PC-9 (cell line): ENCODE measurements at regions not wholly inside any gene's neighbourhood (a gene's known extent, or its start where the extent isn't known, plus 50 kb on each side); places are given as distances from the start of the nearest gene placed in this dataset.

Experiments
- CTCF ChIP-seq: fragments of 200-600 bp; sonication (generic); conservative IDR thresholded peaks from 2 replicates; pipeline ENCODE4 v1.6.1; 2017; ENCODE audit warnings: mixed run types, antibody characterized with exemption, mild to moderate bottlenecking, moderate library complexity
- EZH2 ChIP-seq: fragments of 200-600 bp; sonication (generic); IDR thresholded peaks from 2 replicates; pipeline ENCODE4 v1.8.0; 2017; ENCODE audit warnings: antibody characterized with exemption, low read depth

- TF ChIP-seq CTCF (no peak), EZH2 (no peak)
These were observed 127.5 kb upstream of the TNFAIP3 start for GRCh38 chr6:137739544-137739943.
